ENCODE measurements at regions not wholly inside any gene's neighbourhood (a gene's known extent, or its start where the extent isn't known, plus 50 kb on each side); places are given as distances from the start of the nearest gene placed in this dataset.
"Not testable (repeated sequence)": the region's sequence is repeated elsewhere in the genome, so short reads cannot be mapped to it uniquely, and the experiment has no call there.

- DNase-seq, result no peak
These were observed 264.0 kb downstream of the CTH start for GRCh38 chr1:70674941-70675685.

GRCh38 chr1:70675737-70676156, 264.7 kb downstream of the CTH start:
- no peak for DNase-seq

DNA sequence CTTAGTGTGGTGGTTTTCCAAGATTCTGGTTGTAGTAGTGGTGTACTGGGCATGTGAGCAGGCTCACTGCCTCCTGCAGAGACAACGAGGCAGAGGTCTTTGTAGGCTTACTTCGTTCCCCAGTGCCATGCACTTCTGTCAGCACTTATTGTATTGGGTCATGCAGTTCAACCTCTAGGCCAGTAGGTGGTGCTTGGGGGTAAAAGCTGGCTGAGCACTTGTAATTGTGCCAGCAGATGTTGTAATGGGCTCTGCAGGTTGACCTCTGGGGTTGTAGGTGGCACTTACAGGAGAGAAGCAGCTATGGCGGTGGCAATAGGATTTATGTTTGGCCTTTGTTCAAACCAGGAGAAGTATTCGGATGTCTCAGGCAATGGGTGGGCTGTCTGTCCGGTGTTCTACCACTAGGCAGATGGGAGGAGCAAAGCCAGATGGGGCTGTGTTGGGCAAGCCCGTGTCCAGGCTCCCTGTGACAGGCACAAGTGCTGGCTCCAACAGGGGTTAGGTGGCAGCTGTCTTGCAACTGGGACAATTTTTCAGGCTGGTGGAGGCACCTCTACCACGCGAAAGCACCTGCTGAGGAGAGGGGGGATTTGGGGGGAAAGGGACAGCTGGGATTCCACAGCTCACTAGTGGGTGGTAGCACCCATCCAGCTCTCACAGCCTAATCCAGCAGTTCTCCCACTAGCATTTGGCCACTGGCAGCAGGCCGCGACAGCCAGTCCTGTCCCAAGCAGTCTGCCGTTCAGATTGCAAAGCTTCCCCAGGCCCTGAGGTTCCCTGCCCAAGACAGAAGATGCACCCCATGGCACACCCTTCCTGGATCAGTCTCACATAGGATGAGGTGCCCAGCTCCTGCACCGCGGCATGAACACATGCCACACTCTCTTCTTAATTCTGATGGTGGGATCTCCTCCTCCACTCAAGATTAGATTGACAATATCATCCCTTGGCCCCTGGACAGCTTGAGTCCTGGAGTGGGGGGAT, 274.5 kb downstream of the CTH start:
- peak; percentile 56 for DNase-seq

DNA sequence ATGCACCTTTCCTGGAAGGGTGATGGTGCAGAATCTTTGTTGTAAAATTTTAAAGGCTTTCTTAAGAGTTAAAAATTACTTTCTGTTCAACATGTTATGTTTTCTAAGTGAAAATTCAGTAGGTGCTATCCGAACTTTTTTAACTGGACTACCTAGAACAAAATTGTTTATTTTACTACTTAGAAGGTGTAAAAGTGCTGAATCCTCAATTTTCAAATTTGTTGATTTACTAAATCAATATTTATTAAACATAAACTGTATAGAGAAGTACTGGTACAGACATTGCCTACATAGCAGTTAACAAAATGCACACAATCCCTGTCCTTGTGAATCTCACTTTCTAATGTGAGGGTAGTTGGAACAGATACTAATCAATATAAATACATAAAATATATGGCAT, 277.5 kb downstream of the CTH start:
- no peak for DNase-seq

- DNase-seq, result no peak
These were observed 295.4 kb downstream of the CTH start for GRCh38 chr1:70706381-70707037.

GRCh38 chr1:70707214-70707613, 296.1 kb downstream of the CTH start:
- DNase-seq, result no peak

DNA sequence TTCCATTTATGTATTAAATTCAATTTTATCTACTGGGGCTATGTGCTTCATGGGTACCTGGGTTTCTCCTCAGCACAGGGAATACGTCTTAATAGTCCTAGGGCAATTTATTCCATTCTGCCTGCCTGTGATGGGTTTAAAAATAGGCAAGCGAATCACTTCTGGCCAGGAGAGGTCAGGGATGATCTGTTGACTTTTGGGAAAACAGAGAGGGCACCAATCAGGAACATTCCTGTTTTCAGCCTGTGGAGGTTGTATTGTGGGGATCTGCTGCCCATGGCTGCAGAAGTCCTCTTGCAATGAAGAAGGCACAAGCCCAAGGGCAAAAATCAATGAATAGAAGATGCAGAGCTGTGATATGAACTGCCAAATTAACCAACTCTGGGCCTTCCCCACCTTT, 303.1 kb downstream of the CTH start:
- no peak for DNase-seq

DNA sequence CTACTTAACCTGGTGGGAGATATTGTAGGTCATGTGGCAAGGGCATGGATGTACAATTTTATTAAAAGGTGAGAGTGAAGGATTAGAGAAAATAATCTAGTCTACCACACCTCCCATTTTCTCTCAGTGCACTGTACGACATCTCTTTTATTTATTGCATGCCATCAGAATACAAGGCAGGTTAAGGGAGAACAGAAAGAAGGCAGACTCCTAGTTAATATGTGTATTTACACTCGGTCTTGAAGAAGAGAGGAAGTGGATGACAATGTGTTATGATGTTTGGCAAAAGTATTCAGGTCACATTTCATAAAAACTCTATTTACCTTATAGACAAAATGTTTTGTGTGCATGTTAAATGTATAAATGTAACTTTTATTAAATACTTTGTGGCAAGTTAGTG, 306.1 kb downstream of the CTH start:
- no peak for DNase-seq

GRCh38 chr1:70717656-70718055, 306.6 kb downstream of the CTH start:
- no peak for DNase-seq

GRCh38 chr1:70718086-70718630, 307.1 kb downstream of the CTH start:
- DNase-seq, result no peak

DNA sequence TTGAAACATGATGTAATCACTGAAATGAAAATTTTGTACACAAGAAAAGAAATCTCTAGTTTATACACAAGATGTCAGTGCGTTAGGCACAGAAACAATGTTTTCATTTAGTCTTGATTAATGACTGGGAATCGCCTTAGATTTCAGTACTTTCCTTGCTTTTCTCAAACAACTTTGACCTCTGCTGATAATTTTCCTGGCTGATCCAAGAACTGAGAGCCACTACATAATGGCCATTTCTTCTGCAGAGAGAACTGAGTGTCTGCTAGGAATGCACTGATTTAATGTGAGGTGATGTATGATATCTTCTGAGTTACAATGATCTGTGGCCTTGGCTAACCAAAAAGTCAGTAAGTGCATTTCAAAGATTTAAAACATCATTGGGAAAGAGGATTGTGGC, 308.1 kb downstream of the CTH start:
- no peak for DNase-seq

DNA sequence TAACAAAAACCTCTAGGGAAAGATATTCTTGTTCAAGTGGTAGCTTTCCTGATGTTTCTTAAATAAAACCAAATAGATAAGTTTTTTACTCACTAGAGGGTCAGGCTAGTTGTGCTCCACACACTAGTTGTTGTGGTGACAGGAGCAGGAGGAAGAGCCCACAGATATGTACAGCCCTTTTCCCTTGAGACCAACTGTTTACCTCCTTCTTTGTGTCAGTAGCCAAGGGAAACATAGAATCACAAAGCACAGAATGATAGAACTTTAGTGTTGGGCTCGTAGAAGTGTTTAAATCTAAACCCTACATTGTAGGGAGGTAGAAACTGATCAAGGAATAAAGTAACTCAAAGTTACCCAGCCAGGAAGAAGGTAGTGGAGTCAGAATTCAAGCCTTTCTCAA, 309.0 kb downstream of the CTH start:
- no peak for DNase-seq

DNA sequence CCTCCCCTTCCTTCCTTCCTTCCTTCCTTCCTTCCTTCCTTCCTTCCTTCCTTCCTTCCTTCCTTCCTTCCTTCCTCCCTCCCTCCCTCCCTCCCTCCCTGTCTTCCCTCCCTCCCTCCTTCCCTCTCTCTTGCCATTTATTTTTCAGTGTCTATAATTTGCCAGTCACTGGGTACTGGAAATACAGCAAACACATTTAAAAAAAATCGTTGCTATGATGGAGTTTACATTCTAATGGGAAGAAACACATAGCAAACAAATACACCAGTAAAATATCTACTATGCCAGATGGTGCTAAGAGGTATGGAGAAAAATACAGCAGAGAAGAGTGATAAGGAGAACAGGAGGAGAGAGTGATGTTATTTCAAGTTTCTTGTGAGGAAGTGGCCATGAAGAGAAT, 309.5 kb downstream of the CTH start:
- no peak for DNase-seq

DNA sequence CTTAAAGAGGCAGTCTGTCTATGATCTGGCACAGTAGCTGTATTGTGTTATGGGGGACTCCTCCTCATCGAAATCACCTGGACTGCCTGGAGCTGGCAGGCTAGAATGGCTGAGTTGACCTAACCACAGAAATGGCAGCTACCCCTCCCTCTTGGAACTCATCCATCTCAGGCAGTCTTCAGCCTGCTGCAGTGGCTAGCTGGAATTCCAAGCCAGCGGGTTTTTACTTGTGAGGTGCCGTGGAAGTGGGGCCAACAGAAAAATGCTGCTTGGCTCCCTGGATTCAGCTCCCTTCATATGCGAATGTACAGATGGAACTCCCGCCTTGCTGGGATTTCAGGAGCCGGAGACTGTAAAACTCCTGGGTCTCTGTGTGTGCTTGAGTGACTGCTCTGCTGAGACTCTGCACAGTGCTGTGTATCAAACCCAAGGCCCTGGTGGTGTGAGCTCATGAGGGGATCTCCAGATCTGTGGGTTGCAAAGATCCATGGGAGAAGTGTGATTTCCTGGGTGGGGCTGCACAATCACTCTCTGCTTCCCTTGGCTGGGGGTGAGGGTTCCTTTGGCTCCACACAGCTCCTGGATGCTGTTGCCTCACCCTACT, 316.9 kb downstream of the CTH start:
- no peak for DNase-seq

- DNase-seq, result not testable (repeated sequence)
These were observed 311.1 kb downstream of the PTGER3 start for GRCh38 chr1:70736518-70736917.

- DNase-seq, result no peak
These were observed 310.5 kb downstream of the PTGER3 start for GRCh38 chr1:70737125-70737524.

GRCh38 chr1:70738624-70739023, 309.0 kb downstream of the PTGER3 start:
- DNase-seq, result no peak

- DNase-seq, result no peak
These were observed 302.4 kb downstream of the PTGER3 start for GRCh38 chr1:70745199-70745598.

GRCh38 chr1:70746062-70746461, 301.6 kb downstream of the PTGER3 start:
- DNase-seq, result not testable (repeated sequence)

- DNase-seq, result not testable (repeated sequence)
These were observed 300.5 kb downstream of the PTGER3 start for GRCh38 chr1:70747123-70747522.

DNA sequence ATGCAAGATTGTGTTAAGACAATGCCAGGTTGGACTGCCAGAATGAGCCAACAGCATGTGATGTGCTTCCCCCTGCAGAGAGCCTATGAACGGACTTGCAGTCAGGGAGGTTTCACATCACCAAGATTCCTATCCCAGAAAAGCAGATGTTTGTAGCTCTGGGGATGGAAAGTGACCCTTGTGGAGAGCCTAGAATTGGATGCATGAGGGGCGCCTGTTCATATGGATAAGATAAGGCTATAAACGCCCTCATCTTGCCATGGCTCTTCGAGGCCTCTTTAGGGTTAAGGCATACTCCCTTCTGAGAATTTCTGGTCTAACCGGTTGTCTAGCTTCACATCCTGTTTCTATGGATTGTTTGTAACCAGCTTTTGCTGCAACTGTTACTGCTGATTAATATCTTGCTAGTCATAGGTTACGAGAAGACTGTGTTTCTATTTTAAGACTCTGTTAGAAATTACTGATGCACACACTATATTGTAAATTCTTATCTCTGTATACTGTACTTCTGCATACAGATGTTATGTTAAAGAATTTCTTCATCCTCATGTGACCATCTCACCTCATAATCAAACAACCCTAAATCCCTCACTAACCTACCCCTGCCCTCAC, 295.8 kb downstream of the PTGER3 start:
- not testable (repeated sequence) for DNase-seq

DNA sequence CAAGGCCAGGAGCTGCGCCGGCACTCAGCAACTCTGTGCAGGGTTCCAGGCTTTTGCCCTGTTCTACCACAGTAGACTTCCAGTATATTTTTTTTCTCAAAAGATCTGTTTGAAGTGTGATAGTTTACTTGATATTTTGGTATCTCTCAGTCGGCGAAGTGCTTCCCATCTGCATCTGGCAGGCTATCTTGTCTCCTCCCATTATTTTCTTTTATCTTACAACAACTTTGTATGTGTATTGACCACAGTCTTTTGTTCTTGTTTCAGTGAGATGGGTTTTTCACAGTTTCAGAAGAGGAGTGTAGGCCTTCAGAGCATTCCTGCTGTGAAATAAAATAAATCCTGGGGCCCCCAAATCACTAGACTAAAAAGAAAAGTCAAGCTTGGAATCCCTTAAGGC, 292.9 kb downstream of the PTGER3 start:
- no peak for DNase-seq
